Right renal pelvis (tissue), 4 donors: ENCODE measurements at regions not wholly inside any gene's neighbourhood (a gene's known extent, or its start where the extent isn't known, plus 50 kb on each side); places are given as distances from the start of the nearest gene placed in this dataset.

Experiments
- DNase-seq, 4 donors: peaks; one replicate each; pipeline ENCODE4 v3.0.0-alpha.2; 2013; ENCODE audit warnings: low read depth in 4 of 4, low spot score in 3 of 4, missing footprints in 1 of 4

GRCh38 chr10:78752221-78752620, 316.5 kb upstream of the ZMIZ1 start:
- no peak for DNase-seq

- DNase-seq = no peak
Measured at GRCh38 chr10:78752708-78753107, 316.1 kb upstream of the ZMIZ1 start.

GRCh38 chr10:78754269-78755062, 314.3 kb upstream of the ZMIZ1 start:
- DNase-seq = peak in 2 of 4 donors; percentile 63 to 68

- DNase-seq = no peak
Measured at GRCh38 chr10:78755063-78755701, 313.6 kb upstream of the ZMIZ1 start.

- DNase-seq = no peak
Measured at GRCh38 chr10:78755877-78756455, 312.8 kb upstream of the ZMIZ1 start.

- no peak for DNase-seq
Measured at GRCh38 chr10:78756604-78757343, 312.0 kb upstream of the ZMIZ1 start.

- no peak for DNase-seq
Measured at GRCh38 chr10:78757344-78757925, 311.3 kb upstream of the ZMIZ1 start.

- no peak for DNase-seq
Measured at GRCh38 chr10:78758176-78758575, 310.6 kb upstream of the ZMIZ1 start.

- no peak for DNase-seq
Measured at GRCh38 chr10:78759456-78760120, 309.2 kb upstream of the ZMIZ1 start.

- DNase-seq = no peak
Measured at GRCh38 chr10:78760463-78761310, 308.1 kb upstream of the ZMIZ1 start.

- DNase-seq = no peak
Measured at GRCh38 chr10:78761311-78761781, 307.4 kb upstream of the ZMIZ1 start.

- no peak for DNase-seq
Measured at GRCh38 chr10:78762086-78762630, 306.6 kb upstream of the ZMIZ1 start.

- no peak for DNase-seq
Measured at GRCh38 chr10:78763234-78763633, 305.5 kb upstream of the ZMIZ1 start.

GRCh38 chr10:78763651-78764395, 304.9 kb upstream of the ZMIZ1 start:
- DNase-seq = no peak

- DNase-seq = no peak
Measured at GRCh38 chr10:78764436-78764835, 304.3 kb upstream of the ZMIZ1 start.

- no peak for DNase-seq
Measured at GRCh38 chr10:78764846-78765430, 303.8 kb upstream of the ZMIZ1 start.

GRCh38 chr10:78765726-78766335, 302.9 kb upstream of the ZMIZ1 start:
- DNase-seq = no peak
